ENCODE measurements at regions not wholly inside any gene's neighbourhood (a gene's known extent, or its start where the extent isn't known, plus 50 kb on each side); places are given as distances from the start of the nearest gene placed in this dataset.

- DNase-seq (ENCODE audit: low read depth in 4 of 4, low spot score in 3 of 4) = no peak
Measured at GRCh38 chr3:104566054-104566453, 800.7 kb upstream of the ALCAM start.

DNA sequence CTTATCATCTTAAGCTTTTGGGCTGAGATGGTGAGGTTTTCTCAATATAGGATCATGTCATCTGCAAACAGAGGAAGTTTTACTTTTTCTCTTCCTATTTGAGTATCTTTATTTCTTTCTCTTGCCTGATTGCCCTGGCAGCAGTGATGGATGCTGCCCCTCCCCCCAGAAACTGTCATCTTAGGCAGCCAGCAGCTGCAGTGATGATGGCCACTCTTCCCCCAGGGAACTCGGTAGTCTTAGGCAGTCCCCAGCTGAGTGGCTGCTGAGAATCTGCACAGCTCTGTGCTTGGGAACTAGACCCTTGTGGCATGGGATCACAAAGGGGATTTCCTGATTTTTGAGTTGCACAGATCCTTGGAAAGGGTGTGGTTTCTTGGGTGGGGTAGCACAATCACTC, 791.1 kb upstream of the ALCAM start:
- DNase-seq (ENCODE audit: low read depth in 4 of 4, low spot score in 3 of 4) = no peak

DNA sequence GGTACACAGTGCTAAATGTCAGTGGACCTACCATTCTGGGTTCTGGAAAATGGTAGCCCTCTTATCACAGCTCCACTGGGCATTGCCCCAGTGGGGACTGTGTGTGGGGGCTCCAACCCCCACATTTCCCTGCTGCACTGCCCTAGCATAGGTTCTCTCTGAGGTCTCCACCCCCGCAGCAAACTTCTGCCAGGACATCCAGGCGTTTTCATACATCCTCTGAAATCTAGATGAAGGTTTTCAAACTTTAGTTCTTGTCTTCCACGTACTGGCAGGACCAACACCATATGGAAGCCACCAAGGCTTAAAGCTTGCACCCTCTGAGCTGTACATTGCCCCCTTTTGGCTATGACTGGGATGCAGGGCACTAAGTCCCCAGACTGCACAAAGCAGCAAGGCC, 788.2 kb upstream of the ALCAM start:
- no peak for DNase-seq (ENCODE audit: low read depth in 4 of 4, low spot score in 3 of 4)

DNA sequence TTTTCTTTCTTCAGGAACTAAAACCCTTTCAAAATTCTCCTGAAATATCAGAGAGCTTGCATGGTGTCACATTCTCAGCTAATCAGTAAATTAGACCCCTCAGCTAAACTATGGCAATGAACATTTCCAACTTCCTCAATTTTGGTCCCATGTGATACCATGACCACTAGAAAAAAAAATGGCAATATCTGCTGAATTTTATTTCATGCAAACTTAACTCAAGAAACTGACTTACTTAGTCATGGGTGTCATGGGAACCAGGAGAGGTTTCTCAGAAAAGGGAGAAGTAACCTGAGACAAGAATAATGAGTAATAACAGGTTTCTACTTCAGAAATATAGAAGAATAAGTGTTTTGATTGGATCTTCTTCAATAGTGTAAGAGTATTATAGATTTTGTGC, 784.6 kb upstream of the ALCAM start:
- DNase-seq (ENCODE audit: low read depth in 4 of 4, low spot score in 3 of 4) = no peak

- DNase-seq (ENCODE audit: low read depth in 4 of 4, low spot score in 3 of 4) = no peak
Measured at GRCh38 chr3:104584682-104585081, 782.0 kb upstream of the ALCAM start.

DNA sequence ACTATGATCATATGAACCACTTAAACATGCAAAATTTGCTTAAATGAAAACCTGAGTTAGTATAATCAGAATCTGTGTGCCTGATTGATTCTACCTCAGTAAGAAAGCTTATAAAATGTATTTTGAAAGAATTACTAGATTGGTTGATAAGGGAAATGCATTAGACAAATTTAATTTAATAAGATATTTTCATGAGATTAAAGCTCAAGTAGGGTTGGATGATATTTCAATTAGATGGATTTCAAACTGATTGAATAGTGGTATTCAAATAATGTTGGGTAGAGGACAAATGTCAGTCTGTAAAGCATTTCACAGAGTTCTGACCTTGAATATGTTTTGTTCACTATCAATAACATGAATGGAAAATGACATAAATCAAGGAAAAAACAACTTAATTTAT, 780.4 kb upstream of the ALCAM start:
- no peak for DNase-seq (ENCODE audit: low read depth in 4 of 4, low spot score in 3 of 4)

- no peak for DNase-seq (ENCODE audit: low read depth in 4 of 4, low spot score in 3 of 4)
Measured at GRCh38 chr3:104588442-104588841, 778.3 kb upstream of the ALCAM start.

DNA sequence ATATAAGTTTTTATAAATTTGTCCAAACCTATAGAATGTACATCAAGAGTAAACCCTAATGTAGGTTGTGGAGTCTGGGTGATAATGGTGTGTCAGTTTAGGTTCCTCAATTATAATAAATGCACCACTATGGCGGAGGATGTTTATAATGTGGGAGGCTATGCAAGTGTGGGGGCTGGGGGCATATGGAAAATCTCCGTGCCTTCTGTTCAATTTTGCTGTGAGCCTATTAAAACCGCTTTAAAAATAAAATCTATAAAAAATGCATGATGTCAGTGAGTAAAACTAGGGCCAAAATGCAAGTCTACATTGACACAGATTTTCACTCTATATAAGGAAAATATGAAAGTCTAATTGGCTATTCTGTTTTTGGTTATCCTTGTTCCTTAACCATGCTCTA, 774.9 kb upstream of the ALCAM start:
- no peak for DNase-seq (ENCODE audit: low read depth in 4 of 4, low spot score in 3 of 4)

GRCh38 chr3:104594491-104594890, 772.2 kb upstream of the ALCAM start:
- DNase-seq (ENCODE audit: low read depth in 4 of 4, low spot score in 3 of 4) = no peak

DNA sequence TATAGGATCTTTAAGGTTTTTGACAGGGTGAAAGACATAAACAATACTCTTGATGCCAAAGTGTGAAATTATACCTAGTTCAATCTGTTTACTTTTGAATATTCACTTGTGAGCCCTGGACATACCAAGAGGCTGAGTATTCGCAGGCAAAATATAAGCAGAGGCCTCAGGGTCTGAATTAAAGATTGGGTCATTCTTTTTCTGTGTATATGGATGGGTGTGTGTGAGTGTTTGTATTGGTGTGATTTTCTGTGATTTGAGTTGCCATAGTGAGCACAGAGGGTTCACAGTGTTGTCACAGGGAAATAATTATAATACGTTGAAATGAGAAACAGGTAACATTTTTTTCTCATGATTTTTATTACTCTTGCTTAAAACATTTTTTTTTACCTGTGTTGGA, 770.7 kb upstream of the ALCAM start:
- DNase-seq (ENCODE audit: low read depth in 4 of 4, low spot score in 3 of 4) = no peak

GRCh38 chr3:104596551-104596950, 770.2 kb upstream of the ALCAM start:
- DNase-seq (ENCODE audit: low read depth in 4 of 4, low spot score in 3 of 4) = peak; percentile 10 to 35 (median 16)

DNA sequence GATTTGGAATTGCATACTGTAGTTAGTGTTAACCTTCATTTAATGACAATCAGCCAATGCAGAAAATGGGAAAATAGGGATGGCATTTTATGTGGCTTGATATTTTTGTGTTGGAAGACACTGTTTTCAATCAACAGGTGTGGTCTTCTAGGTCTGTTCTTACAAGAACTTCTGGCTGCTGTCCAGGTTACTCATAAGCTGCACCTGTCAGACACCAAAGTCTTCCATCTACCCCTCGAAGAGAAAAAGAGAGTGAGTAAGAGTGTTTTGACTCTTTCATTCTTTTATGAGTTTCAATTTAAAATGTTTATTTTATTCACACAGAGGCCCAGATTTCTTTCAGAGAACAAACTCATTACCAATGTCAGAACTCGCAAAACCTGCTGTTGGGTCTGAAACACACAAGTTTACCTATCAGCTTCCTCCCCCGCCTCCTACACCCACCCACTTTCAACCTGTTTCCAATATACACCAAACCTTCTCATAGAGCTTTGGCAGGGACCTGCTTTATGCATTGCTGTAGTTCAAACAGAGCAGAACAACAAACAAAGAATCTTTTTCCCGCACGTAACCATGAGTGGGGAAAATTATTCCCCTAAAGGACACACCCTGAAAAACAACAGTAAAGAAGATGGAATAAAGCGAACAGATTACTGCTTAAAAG, 767.7 kb upstream of the ALCAM start:
- DNase-seq (ENCODE audit: low read depth in 4 of 4, low spot score in 3 of 4) = no peak

- DNase-seq (ENCODE audit: low read depth in 4 of 4, low spot score in 3 of 4) = no peak
Measured at GRCh38 chr3:104604326-104605010, 762.2 kb upstream of the ALCAM start.

DNA sequence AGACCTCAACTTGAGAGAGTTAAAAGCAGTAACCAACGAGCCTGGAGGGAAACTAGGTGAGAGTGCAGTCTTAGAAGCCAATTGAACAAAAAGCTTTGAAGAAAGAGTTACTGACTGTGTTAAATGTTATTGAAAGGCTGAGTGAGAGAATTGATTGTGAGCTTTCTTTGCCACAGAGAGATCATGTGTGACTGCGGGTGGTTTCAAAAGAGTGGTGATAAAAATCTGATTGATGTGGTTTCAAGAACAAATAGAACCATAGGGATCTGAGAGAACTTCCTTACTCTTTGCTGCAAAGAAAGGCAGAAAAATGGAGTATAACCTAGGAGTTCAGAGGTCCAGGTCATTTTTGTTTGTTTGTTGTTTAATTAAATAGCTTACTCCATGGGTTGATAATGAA, 759.9 kb upstream of the ALCAM start:
- DNase-seq (ENCODE audit: low read depth in 4 of 4, low spot score in 3 of 4) = no peak

- no peak for DNase-seq (ENCODE audit: low read depth in 4 of 4, low spot score in 3 of 4)
Measured at GRCh38 chr3:104610730-104611652, 755.7 kb upstream of the ALCAM start.

DNA sequence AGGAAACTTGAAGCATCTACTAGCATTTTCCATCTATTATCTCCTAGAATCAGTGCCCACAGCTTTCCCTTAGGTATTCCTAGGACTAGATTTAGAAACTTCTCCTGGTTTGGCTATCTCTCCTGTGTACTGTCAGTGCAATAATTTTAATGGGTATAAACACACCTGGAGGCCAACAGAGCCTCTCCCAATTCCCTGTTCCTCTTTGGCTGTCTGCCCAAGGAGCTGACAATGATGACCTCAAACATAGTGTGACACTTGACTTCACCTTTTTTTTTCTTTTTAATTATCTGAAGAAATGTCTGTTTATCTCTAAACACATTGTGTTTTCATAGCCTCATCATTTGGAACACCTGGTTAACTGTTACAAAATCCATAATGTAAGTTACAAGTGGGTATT, 754.5 kb upstream of the ALCAM start:
- no peak for DNase-seq (ENCODE audit: low read depth in 4 of 4, low spot score in 3 of 4)

- no peak for DNase-seq (ENCODE audit: low read depth in 4 of 4, low spot score in 3 of 4)
Measured at GRCh38 chr3:104614564-104614963, 752.1 kb upstream of the ALCAM start.

DNA sequence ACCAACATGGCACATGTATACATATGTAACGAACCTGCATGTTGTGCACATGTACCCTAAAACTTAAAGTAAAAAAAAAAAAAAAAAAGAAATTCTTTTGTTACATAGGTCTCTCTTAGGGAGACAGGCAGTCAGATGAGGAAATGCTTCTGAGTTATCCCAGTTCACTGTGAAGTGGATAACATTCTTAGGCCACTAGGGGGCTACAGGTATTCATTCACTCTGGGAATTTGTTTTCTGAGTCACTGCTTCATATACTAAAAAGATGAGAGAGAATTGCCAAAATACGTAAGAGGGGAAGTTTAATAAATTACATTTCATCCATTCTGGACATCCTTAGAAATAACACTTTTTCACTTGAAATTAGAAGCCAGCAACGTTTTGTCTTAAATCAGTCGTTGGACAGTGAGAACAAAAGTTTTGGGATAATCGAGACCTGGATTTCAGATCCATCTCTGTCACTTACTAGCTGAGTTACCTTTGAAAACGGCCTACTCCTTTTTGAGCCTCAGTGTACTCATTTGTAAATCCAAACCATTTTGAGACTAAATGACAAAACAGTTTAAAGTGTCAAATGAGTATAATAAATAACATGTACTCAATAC, 738.4 kb upstream of the ALCAM start:
- no peak for DNase-seq (ENCODE audit: low read depth in 4 of 4, low spot score in 3 of 4)

GRCh38 chr3:104629038-104629437, 737.7 kb upstream of the ALCAM start:
- DNase-seq (ENCODE audit: low read depth in 4 of 4, low spot score in 3 of 4) = no peak

DNA sequence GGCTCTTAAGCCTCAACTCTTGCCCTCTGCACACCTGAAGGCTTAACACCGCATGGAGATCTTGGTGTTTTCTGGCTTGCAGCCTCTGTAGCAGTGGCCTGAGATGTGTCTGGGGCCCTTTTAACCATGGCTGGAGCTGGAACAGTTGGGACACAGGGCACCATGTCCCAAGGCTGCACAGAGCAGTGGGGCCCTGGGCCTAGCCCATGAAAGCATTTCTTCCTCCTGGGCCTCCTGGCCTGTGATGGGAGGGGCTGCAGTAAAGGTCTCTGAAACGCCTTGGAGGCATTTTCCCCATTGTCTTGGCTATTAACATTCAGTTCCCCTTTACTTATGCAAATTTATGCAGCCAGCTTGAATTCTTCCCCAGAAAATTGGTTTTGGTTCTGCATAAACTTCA, 735.5 kb upstream of the ALCAM start:
- no peak for DNase-seq (ENCODE audit: low read depth in 4 of 4, low spot score in 3 of 4)

GRCh38 chr3:104632521-104632920, 734.2 kb upstream of the ALCAM start:
- DNase-seq (ENCODE audit: low read depth in 4 of 4, low spot score in 3 of 4) = no peak

Data from right renal pelvis (tissue), 4 donors.